ENCODE measurements at regions not wholly inside any gene's neighbourhood (a gene's known extent, or its start where the extent isn't known, plus 50 kb on each side); places are given as distances from the start of the nearest gene placed in this dataset.

DNA sequence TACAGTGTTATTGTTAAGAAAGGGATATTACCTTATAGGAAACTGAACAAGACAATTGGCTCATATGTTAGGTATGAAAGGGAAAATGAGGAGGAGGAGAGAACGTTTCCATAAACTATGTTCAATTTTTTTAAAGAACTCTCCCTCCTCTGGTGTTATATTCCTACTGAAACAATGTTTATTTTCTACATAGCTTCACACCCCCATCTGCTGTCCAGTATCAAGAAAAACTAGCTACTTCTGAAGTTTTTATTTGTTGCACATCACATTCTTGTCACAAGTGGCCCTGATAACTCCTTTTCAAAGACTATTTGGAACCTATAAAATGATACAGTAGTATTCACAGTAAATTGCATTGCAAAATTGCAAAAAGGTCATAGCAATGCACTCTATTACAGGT is 223.4 kb upstream of the FAM174A start:
- Histone ChIP-seq H3K9ac (ENCODE audit: low read length) (no peak overlapping the region), H3K4me1 (ENCODE audit: control insufficient read depth in 1 of 2, insufficient read depth in 2 of 2, low read length in 2 of 2) (no peaks in the 10 kb centered on the region), H2BK120ac (ENCODE audit: insufficient read depth, low read length, poor library complexity) (no peak overlapping the region), H4K8ac (ENCODE audit: low read depth, low read length) (no peak overlapping the region), H3K23ac (ENCODE audit: low read length) (no peak overlapping the region), H3K18ac (ENCODE audit: low read length) (no peak overlapping the region), H3K9me3 (ENCODE audit: insufficient read depth, low read depth, low read length) (no peaks in the 10 kb centered on the region), H3K27ac (ENCODE audit: low read depth, low read length) (no peak overlapping the region), H4K91ac (ENCODE audit: low read depth, low read length) (no peak overlapping the region), H3K14ac (ENCODE audit: low read length) (no peak overlapping the region), H3K36me3 (ENCODE audit: control insufficient read depth in 1 of 2, insufficient read depth in 2 of 2, low read length in 2 of 2) (no peaks in the 10 kb centered on the region), H4K12ac (ENCODE audit: low read depth, low read length) (no peak overlapping the region), H3K27me3 (ENCODE audit: insufficient read depth, low read length) (no peaks in the 10 kb centered on the region), H2AK5ac (ENCODE audit: low read length) (no peak overlapping the region), H3K79me1 (ENCODE audit: low read length) (no peaks in the 10 kb centered on the region), H3K79me2 (ENCODE audit: control insufficient read depth, insufficient read depth, low read length, poor library complexity) (no peaks in the 10 kb centered on the region), H3K4ac (ENCODE audit: low read depth, low read length) (no peak overlapping the region), H2AFZ (ENCODE audit: insufficient read depth, low read length, poor library complexity) (no peak overlapping the region), H2BK5ac (ENCODE audit: low read depth, low read length, poor library complexity) (no peak overlapping the region), H3K4me3 (ENCODE audit: low read depth, low read length) (no peak overlapping the region), H3K4me2 (ENCODE audit: low read length) (no peak overlapping the region), H2BK12ac (ENCODE audit: low read length) (no peak overlapping the region)
- WGBS (ENCODE audit: extremely low coverage, insufficient coverage, insufficient read length): no CpG with 5 or more reads among the region's 1 CpG
- DNase-seq: peak in 1 of 2 donors; percentile 2

- H3K18ac ChIP-seq (ENCODE audit: low read length): no peak overlapping the region
- no peak overlapping the region for H2AK5ac ChIP-seq (ENCODE audit: low read length)
- H3K4me3 ChIP-seq (ENCODE audit: low read depth, low read length): no peak overlapping the region
- no peak overlapping the region for H3K4ac ChIP-seq (ENCODE audit: low read depth, low read length)
- no peak overlapping the region for H4K12ac ChIP-seq (ENCODE audit: low read depth, low read length)
- no peak overlapping the region for H3K14ac ChIP-seq (ENCODE audit: low read length)
- no peaks in the 10 kb centered on the region for H3K9me3 ChIP-seq (ENCODE audit: insufficient read depth, low read depth, low read length)
- no peaks in the 10 kb centered on the region for H3K79me2 ChIP-seq (ENCODE audit: control insufficient read depth, insufficient read depth, low read length, poor library complexity)
- no peak overlapping the region for H4K8ac ChIP-seq (ENCODE audit: low read depth, low read length)
- H3K27ac ChIP-seq (ENCODE audit: low read depth, low read length): no peak overlapping the region
- H3K23ac ChIP-seq (ENCODE audit: low read length): no peak overlapping the region
- no peak overlapping the region for H2BK120ac ChIP-seq (ENCODE audit: insufficient read depth, low read length, poor library complexity)
- H2AFZ ChIP-seq (ENCODE audit: insufficient read depth, low read length, poor library complexity): no peak overlapping the region
- no peaks in the 10 kb centered on the region for H3K36me3 ChIP-seq (ENCODE audit: control insufficient read depth in 1 of 2, insufficient read depth in 2 of 2, low read length in 2 of 2)
- H3K27me3 ChIP-seq (ENCODE audit: insufficient read depth, low read length): no peaks in the 10 kb centered on the region
- H3K79me1 ChIP-seq (ENCODE audit: low read length): no peaks in the 10 kb centered on the region
- H4K91ac ChIP-seq (ENCODE audit: low read depth, low read length): no peak overlapping the region
- H3K4me2 ChIP-seq (ENCODE audit: low read length): no peak overlapping the region
- H3K4me1 ChIP-seq (ENCODE audit: control insufficient read depth in 1 of 2, insufficient read depth in 2 of 2, low read length in 2 of 2): no peaks in the 10 kb centered on the region
- H3K9ac ChIP-seq (ENCODE audit: low read length): no peak overlapping the region
- no peak overlapping the region for H2BK5ac ChIP-seq (ENCODE audit: low read depth, low read length, poor library complexity)
- H2BK12ac ChIP-seq (ENCODE audit: low read length): no peak overlapping the region
- DNase-seq: no peak
These were observed 229.2 kb upstream of the FAM174A start for GRCh38 chr5:100306000-100306399.

GRCh38 chr5:100303216-100303615 is 232.0 kb upstream of the FAM174A start:
- Histone ChIP-seq H2AFZ (ENCODE audit: insufficient read depth, low read length, poor library complexity) (no peak overlapping the region), H3K79me2 (ENCODE audit: control insufficient read depth, insufficient read depth, low read length, poor library complexity) (no peaks in the 10 kb centered on the region), H3K79me1 (ENCODE audit: low read length) (no peaks in the 10 kb centered on the region), H3K4me3 (ENCODE audit: low read depth, low read length) (no peak overlapping the region), H4K12ac (ENCODE audit: low read depth, low read length) (no peak overlapping the region), H3K18ac (ENCODE audit: low read length) (no peak overlapping the region), H3K14ac (ENCODE audit: low read length) (no peak overlapping the region), H3K27me3 (ENCODE audit: insufficient read depth, low read length) (no peaks in the 10 kb centered on the region), H3K4me1 (ENCODE audit: control insufficient read depth in 1 of 2, insufficient read depth in 2 of 2, low read length in 2 of 2) (no peaks in the 10 kb centered on the region), H3K9ac (ENCODE audit: low read length) (no peak overlapping the region), H3K4me2 (ENCODE audit: low read length) (no peak overlapping the region), H3K23ac (ENCODE audit: low read length) (no peak overlapping the region), H3K4ac (ENCODE audit: low read depth, low read length) (no peak overlapping the region), H3K9me3 (ENCODE audit: insufficient read depth, low read depth, low read length) (no peaks in the 10 kb centered on the region), H2AK5ac (ENCODE audit: low read length) (no peak overlapping the region), H4K91ac (ENCODE audit: low read depth, low read length) (no peak overlapping the region), H2BK120ac (ENCODE audit: insufficient read depth, low read length, poor library complexity) (no peak overlapping the region), H3K27ac (ENCODE audit: low read depth, low read length) (no peak overlapping the region), H2BK12ac (ENCODE audit: low read length) (no peak overlapping the region), H2BK5ac (ENCODE audit: low read depth, low read length, poor library complexity) (no peak overlapping the region), H3K36me3 (ENCODE audit: control insufficient read depth in 1 of 2, insufficient read depth in 2 of 2, low read length in 2 of 2) (no peaks in the 10 kb centered on the region), H4K8ac (ENCODE audit: low read depth, low read length) (no peak overlapping the region)
- no CpG with 5 or more reads among the region's 1 CpG for WGBS (ENCODE audit: extremely low coverage, insufficient coverage, insufficient read length)
- no peak for DNase-seq

GRCh38 chr5:100299261-100299660 is 235.9 kb upstream of the FAM174A start:
- Histone ChIP-seq H3K14ac (ENCODE audit: low read length) (no peak overlapping the region), H2BK5ac (ENCODE audit: low read depth, low read length, poor library complexity) (no peak overlapping the region), H3K27me3 (ENCODE audit: insufficient read depth, low read length) (no peaks in the 10 kb centered on the region), H2AK5ac (ENCODE audit: low read length) (no peak overlapping the region), H3K79me1 (ENCODE audit: low read length) (no peaks in the 10 kb centered on the region), H3K4ac (ENCODE audit: low read depth, low read length) (no peak overlapping the region), H3K4me1 (ENCODE audit: control insufficient read depth in 1 of 2, insufficient read depth in 2 of 2, low read length in 2 of 2) (no peaks in the 10 kb centered on the region), H4K8ac (ENCODE audit: low read depth, low read length) (no peak overlapping the region), H4K91ac (ENCODE audit: low read depth, low read length) (no peak overlapping the region), H3K9ac (ENCODE audit: low read length) (no peak overlapping the region), H3K18ac (ENCODE audit: low read length) (no peak overlapping the region), H2BK12ac (ENCODE audit: low read length) (no peak overlapping the region), H3K27ac (ENCODE audit: low read depth, low read length) (no peak overlapping the region), H2BK120ac (ENCODE audit: insufficient read depth, low read length, poor library complexity) (no peak overlapping the region), H3K4me3 (ENCODE audit: low read depth, low read length) (no peak overlapping the region), H2AFZ (ENCODE audit: insufficient read depth, low read length, poor library complexity) (no peak overlapping the region), H3K79me2 (ENCODE audit: control insufficient read depth, insufficient read depth, low read length, poor library complexity) (no peaks in the 10 kb centered on the region), H3K36me3 (ENCODE audit: control insufficient read depth in 1 of 2, insufficient read depth in 2 of 2, low read length in 2 of 2) (no peaks in the 10 kb centered on the region), H4K12ac (ENCODE audit: low read depth, low read length) (no peak overlapping the region), H3K4me2 (ENCODE audit: low read length) (no peak overlapping the region), H3K23ac (ENCODE audit: low read length) (no peak overlapping the region), H3K9me3 (ENCODE audit: insufficient read depth, low read depth, low read length) (no peaks in the 10 kb centered on the region)
- DNase-seq: no peak
- WGBS (ENCODE audit: extremely low coverage, insufficient coverage, insufficient read length): no CpG with 5 or more reads among the region's 2 CpGs

DNA sequence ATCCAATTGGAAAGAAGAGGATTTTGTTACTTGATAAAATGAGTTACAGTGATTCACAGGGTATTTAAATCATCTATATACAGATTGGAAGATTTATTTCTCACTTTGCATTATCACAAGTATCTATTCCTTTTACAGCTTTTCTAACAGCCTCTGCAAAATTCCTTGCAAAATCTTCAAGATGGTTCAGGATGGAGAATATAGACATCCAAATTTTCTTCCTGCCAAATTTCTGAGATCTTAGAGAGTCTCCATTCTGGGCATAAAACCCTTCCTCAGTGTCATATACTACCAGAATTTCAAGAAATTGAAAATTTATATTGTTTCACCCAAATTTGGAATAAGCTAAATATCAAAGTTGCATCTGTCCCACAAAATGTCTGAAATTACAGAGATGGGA is 259.1 kb upstream of the FAM174A start:
- Histone ChIP-seq H3K4me2 (ENCODE audit: low read length) (no peak overlapping the region), H3K9me3 (ENCODE audit: insufficient read depth, low read depth, low read length) (no peaks in the 10 kb centered on the region), H2AK5ac (ENCODE audit: low read length) (no peak overlapping the region), H3K14ac (ENCODE audit: low read length) (no peak overlapping the region), H2AFZ (ENCODE audit: insufficient read depth, low read length, poor library complexity) (no peak overlapping the region), H3K9ac (ENCODE audit: low read length) (no peak overlapping the region), H2BK120ac (ENCODE audit: insufficient read depth, low read length, poor library complexity) (no peak overlapping the region), H3K4me3 (ENCODE audit: low read depth, low read length) (no peak overlapping the region), H4K12ac (ENCODE audit: low read depth, low read length) (no peak overlapping the region), H4K91ac (ENCODE audit: low read depth, low read length) (no peak overlapping the region), H4K8ac (ENCODE audit: low read depth, low read length) (no peak overlapping the region), H3K4ac (ENCODE audit: low read depth, low read length) (no peak overlapping the region), H3K36me3 (ENCODE audit: control insufficient read depth in 1 of 2, insufficient read depth in 2 of 2, low read length in 2 of 2) (no peaks in the 10 kb centered on the region), H3K79me1 (ENCODE audit: low read length) (no peaks in the 10 kb centered on the region), H3K23ac (ENCODE audit: low read length) (no peak overlapping the region), H2BK12ac (ENCODE audit: low read length) (no peak overlapping the region), H2BK5ac (ENCODE audit: low read depth, low read length, poor library complexity) (no peak overlapping the region), H3K79me2 (ENCODE audit: control insufficient read depth, insufficient read depth, low read length, poor library complexity) (no peaks in the 10 kb centered on the region), H3K18ac (ENCODE audit: low read length) (no peak overlapping the region), H3K27me3 (ENCODE audit: insufficient read depth, low read length) (no peaks in the 10 kb centered on the region), H3K27ac (ENCODE audit: low read depth, low read length) (no peak overlapping the region), H3K4me1 (ENCODE audit: control insufficient read depth in 1 of 2, insufficient read depth in 2 of 2, low read length in 2 of 2) (no peaks in the 10 kb centered on the region)
- no peak for DNase-seq
